Ovary (tissue), 7 donors: ENCODE measurements at regions not wholly inside any gene's neighbourhood (a gene's known extent, or its start where the extent isn't known, plus 50 kb on each side); places are given as distances from the start of the nearest gene placed in this dataset.

Experiments used
- DNase-seq, 5 donors: peaks; one replicate each; pipeline ENCODE4 v3.0.0-alpha.2; 2019 to 2020
- H3K27ac ChIP-seq, 2 donors: fragments of 200-600 bp; one replicate each; pipeline versions ENCODE4 v1.5.1 to v1.8.0; 2019 to 2022
- H3K27me3 ChIP-seq: fragments of 200-600 bp; one replicate; pipeline ENCODE4 v1.8.0; 2022
- H3K36me3 ChIP-seq: fragments of 200-600 bp; sonication (generic); one replicate; pipeline ENCODE4 v1.5.1; 2019
- H3K4me1 ChIP-seq: one replicate; pipeline ENCODE4 v1.8.1; 2013; ENCODE audit warnings: mild to moderate bottlenecking, moderate library complexity; ENCODE audit not compliant: insufficient read depth
- H3K4me3 ChIP-seq: fragments of 200-600 bp; sonication (generic); one replicate; pipeline ENCODE4 v1.5.1; 2017
- H3K9me3 ChIP-seq, 2 donors: fragments of 200-600 bp in 1 of 2; sonication (generic) in 1 of 2; one replicate each; pipeline versions ENCODE4 v1.5.1 to v1.8.1; 2013 to 2019; ENCODE audit warnings: mild to moderate bottlenecking in 1 of 2, moderate library complexity in 1 of 2
- CTCF ChIP-seq, 3 donors: fragments of 450-650 bp in 2 of 3; fragments of 200-600 bp in 1 of 3; IDR thresholded peaks; one replicate each; pipeline versions ENCODE4 v1.5.1 to v1.8.0; 2016 to 2022; ENCODE audit warnings: antibody characterized with exemption in 3 of 3, mild to moderate bottlenecking in 1 of 3
- EP300 ChIP-seq: sonication (generic); formaldehyde crosslinking; IDR thresholded peaks from one replicate; pipeline ENCODE4 v1.6.1; 2017; ENCODE audit warnings: antibody characterized with exemption
- POLR2A ChIP-seq: fragments of 450-650 bp; IDR thresholded peaks from one replicate; pipeline ENCODE4 v1.6.1; 2017; ENCODE audit warnings: antibody characterized with exemption, mild to moderate bottlenecking, moderate library complexity
- WGBS, 3 donors: extraction: QIAGEN DNeasy Blood & Tissue Kit in 1 of 3; methylation state at CpG; one replicate each; pipeline versions ENCODE4 v1.1.5 to v1.1.7; 2013 to 2017; 5-methylcytosine and 5-hydroxymethylcytosine counted together
- intact Hi-C, 4 donors: fragments of 100-400 bp; cut with DNase I; formaldehyde crosslinking; loops; one replicate each; pipeline versions ENCODE4 v1.11.0 to v1.15.1; 2022 to 2023
- donor health status: DM: no; HTN: no; CAD: no; lungs with moderate emphysema.
- donor health status: DM: no; HTN: no; CAD: no.
- donor health status: Bipolar disorder and iron deficiency.
- donor health status: DM: no; HTN: no; CAD: no.
- donor health status: DM: yes; HTN: yes; CAD: no.

GRCh38 chr2:71952572-71953188 lies 195.0 kb downstream of the CYP26B1 start:
- Histone ChIP-seq H3K4me1 (peaks cover 2% of the 10 kb centered on the region), H3K4me3 (no peak overlapping the region), H3K9me3 (no peaks in the 10 kb centered on the region), H3K27me3 (no peaks in the 10 kb centered on the region), H3K36me3 (no peaks in the 10 kb centered on the region), H3K27ac (no peak overlapping the region)
- no peak for DNase-seq
- TF ChIP-seq CTCF (IDR thresholded peaks at IDR 0.05) (no peak), POLR2A (no peak), EP300 (no peak)
- WGBS, 3 donors: 88 to 91% (median 90%) methylated on average over 6 of the region's 6 CpGs
- intact Hi-C loops: no loop called here

- intact Hi-C loops: no loop called here
- WGBS, 3 donors: 90 to 95% (median 92%) methylated on average over 3 of the region's 3 CpGs
- no peak overlapping the region for H3K4me3 ChIP-seq
- H3K9me3 ChIP-seq: no peaks in the 10 kb centered on the region
- no peaks in the 10 kb centered on the region for H3K27me3 ChIP-seq
- TF ChIP-seq CTCF (IDR thresholded peaks at IDR 0.05): no peak
- no peak for TF ChIP-seq EP300
- TF ChIP-seq POLR2A: no peak
- H3K4me1 ChIP-seq: peaks cover 2% of the 10 kb centered on the region
- no peak overlapping the region for H3K27ac ChIP-seq
- no peak for DNase-seq
- H3K36me3 ChIP-seq: no peaks in the 10 kb centered on the region
These were observed 195.8 kb downstream of the CYP26B1 start for GRCh38 chr2:71951718-71952404.

- DNase-seq: no peak
- H3K36me3 ChIP-seq: no peaks in the 10 kb centered on the region
- TF ChIP-seq POLR2A (no peak), EP300 (no peak), CTCF (IDR thresholded peaks at IDR 0.05) (no peak)
- no peak overlapping the region for H3K4me3 ChIP-seq
- H3K27me3 ChIP-seq: no peaks in the 10 kb centered on the region
- peaks cover 2% of the 10 kb centered on the region for H3K4me1 ChIP-seq
- WGBS, 3 donors: 66 to 77% (median 68%) methylated on average over 2 of the region's 2 CpGs
- no peaks in the 10 kb centered on the region for H3K9me3 ChIP-seq
- no peak overlapping the region for H3K27ac ChIP-seq
- intact Hi-C loops: no loop called here
These were observed 196.6 kb downstream of the CYP26B1 start for GRCh38 chr2:71951083-71951468.

GRCh38 chr2:71950256-71951082 lies 197.2 kb downstream of the CYP26B1 start:
- WGBS, 3 donors: 43 to 49% (median 45%) methylated on average over 4 of the region's 4 CpGs
- Histone ChIP-seq H3K27ac (no peak overlapping the region), H3K9me3 (no peaks in the 10 kb centered on the region), H3K27me3 (no peaks in the 10 kb centered on the region), H3K4me1 (peaks cover 2% of the 10 kb centered on the region), H3K36me3 (no peaks in the 10 kb centered on the region), H3K4me3 (no peak overlapping the region)
- intact Hi-C loops: no loop called here
- no peak for TF ChIP-seq EP300
- TF ChIP-seq CTCF (IDR thresholded peaks at IDR 0.05): no peak
- TF ChIP-seq POLR2A: no peak
- peak in 4 of 5 donors; percentile 21 to 65 (median 35) for DNase-seq
